ENCODE measurements at regions not wholly inside any gene's neighbourhood (a gene's known extent, or its start where the extent isn't known, plus 50 kb on each side); places are given as distances from the start of the nearest gene placed in this dataset.
"Not testable (repeated sequence)": the region's sequence is repeated elsewhere in the genome, so short reads cannot be mapped to it uniquely, and the experiment has no call there.

- DNase-seq (ENCODE audit: low read depth) = no peak
- H3K4me3 ChIP-seq (ENCODE audit: low read depth, low read length) = no peak overlapping the region
- no peak for TF ChIP-seq CTCF (conservative IDR thresholded peaks at IDR 0.05; ENCODE audit: low read depth, low read length)
Observed at GRCh38 chr10:94155722-94156271, 162.1 kb downstream of the PLCE1 start.

- no peak overlapping the region for H3K4me3 ChIP-seq (ENCODE audit: low read depth, low read length)
- no peak for TF ChIP-seq CTCF (conservative IDR thresholded peaks at IDR 0.05; ENCODE audit: low read depth, low read length)
- DNase-seq (ENCODE audit: low read depth) = no peak
Observed at GRCh38 chr10:94156453-94156852, 162.7 kb downstream of the PLCE1 start.

- not testable (repeated sequence) for H3K4me3 ChIP-seq (ENCODE audit: low read depth, low read length); DNase-seq (ENCODE audit: low read depth)
Observed at GRCh38 chr10:94165158-94165611, 171.5 kb downstream of the PLCE1 start.

GRCh38 chr10:94172332-94172731, 178.6 kb downstream of the PLCE1 start:
- H3K4me3 ChIP-seq (ENCODE audit: low read depth, low read length) = no peak overlapping the region
- no peak for TF ChIP-seq CTCF (conservative IDR thresholded peaks at IDR 0.05; ENCODE audit: low read depth, low read length)
- DNase-seq (ENCODE audit: low read depth) = no peak

GRCh38 chr10:94173594-94173993, 179.9 kb downstream of the PLCE1 start:
- DNase-seq (ENCODE audit: low read depth) = no peak
- no peak for TF ChIP-seq CTCF (conservative IDR thresholded peaks at IDR 0.05; ENCODE audit: low read depth, low read length)
- no peak overlapping the region for H3K4me3 ChIP-seq (ENCODE audit: low read depth, low read length)

- DNase-seq (ENCODE audit: low read depth) = no peak
- TF ChIP-seq CTCF (conservative IDR thresholded peaks at IDR 0.05; ENCODE audit: low read depth, low read length) = no peak
- H3K4me3 ChIP-seq (ENCODE audit: low read depth, low read length) = no peak overlapping the region
Observed at GRCh38 chr10:94174838-94175237, 181.1 kb downstream of the PLCE1 start.

- no peak for DNase-seq (ENCODE audit: low read depth)
- TF ChIP-seq CTCF (conservative IDR thresholded peaks at IDR 0.05; ENCODE audit: low read depth, low read length) = no peak
- no peak overlapping the region for H3K4me3 ChIP-seq (ENCODE audit: low read depth, low read length)
Observed at GRCh38 chr10:94178475-94179253, 184.1 kb downstream of the NOC3L start.
